PC-3 (cell line): ENCODE measurements at regions not wholly inside any gene's neighbourhood (a gene's known extent, or its start where the extent isn't known, plus 50 kb on each side); places are given as distances from the start of the nearest gene placed in this dataset.

Source experiments
- EZH2 ChIP-seq: fragments of 300-600 bp; sonication (generic); IDR thresholded peaks from one replicate; pipeline ENCODE4 v1.6.1; 2017; ENCODE audit warnings: antibody characterized with exemption, mild to moderate bottlenecking, low read length; ENCODE audit not compliant: unreplicated experiment
- EZH2phosphoT487 ChIP-seq: fragments of 300-600 bp; sonication (generic); IDR thresholded peaks from 2 replicates; pipeline ENCODE4 v1.6.1; 2018; ENCODE audit warnings: mild to moderate bottlenecking, antibody characterized with exemption, low read length, borderline replicate concordance
- TF ChIP-seq, protein P1 (sequence below): fragments of 300-600 bp; sonication (generic); conservative IDR thresholded peaks from 2 replicates; pipeline ENCODE4 v1.5.1; 2017; ENCODE audit warnings: antibody characterized with exemption, low read depth, mild to moderate bottlenecking, low read length

DNA sequence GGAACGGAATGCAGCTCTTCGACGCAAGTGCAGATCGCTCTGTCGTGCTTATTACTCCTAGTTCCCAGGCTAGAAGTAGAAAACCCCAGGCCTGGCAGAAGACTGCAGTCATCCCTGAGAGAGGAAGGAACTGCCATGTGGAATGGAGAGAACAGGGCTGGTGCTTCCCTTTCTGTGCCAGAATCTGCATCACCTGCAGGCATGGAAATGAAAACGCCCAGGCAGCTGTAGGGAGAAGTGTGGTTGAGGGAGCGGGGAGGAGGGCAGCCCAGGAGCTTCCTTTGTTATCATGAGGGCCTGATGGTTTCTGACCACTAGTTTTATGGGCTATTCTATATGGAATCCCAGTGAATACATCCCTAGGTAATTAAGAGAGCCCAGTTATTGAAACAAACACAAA, 79.4 kb upstream of the SMIM21 start:
- TF ChIP-seq, protein P1, sequence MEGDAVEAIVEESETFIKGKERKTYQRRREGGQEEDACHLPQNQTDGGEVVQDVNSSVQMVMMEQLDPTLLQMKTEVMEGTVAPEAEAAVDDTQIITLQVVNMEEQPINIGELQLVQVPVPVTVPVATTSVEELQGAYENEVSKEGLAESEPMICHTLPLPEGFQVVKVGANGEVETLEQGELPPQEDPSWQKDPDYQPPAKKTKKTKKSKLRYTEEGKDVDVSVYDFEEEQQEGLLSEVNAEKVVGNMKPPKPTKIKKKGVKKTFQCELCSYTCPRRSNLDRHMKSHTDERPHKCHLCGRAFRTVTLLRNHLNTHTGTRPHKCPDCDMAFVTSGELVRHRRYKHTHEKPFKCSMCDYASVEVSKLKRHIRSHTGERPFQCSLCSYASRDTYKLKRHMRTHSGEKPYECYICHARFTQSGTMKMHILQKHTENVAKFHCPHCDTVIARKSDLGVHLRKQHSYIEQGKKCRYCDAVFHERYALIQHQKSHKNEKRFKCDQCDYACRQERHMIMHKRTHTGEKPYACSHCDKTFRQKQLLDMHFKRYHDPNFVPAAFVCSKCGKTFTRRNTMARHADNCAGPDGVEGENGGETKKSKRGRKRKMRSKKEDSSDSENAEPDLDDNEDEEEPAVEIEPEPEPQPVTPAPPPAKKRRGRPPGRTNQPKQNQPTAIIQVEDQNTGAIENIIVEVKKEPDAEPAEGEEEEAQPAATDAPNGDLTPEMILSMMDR, result no peak
- TF ChIP-seq EZH2, result no peak
- no peak for TF ChIP-seq EZH2phosphoT487
